HG03565 (cell line): ENCODE measurements at regions not wholly inside any gene's neighbourhood (a gene's known extent, or its start where the extent isn't known, plus 50 kb on each side); places are given as distances from the start of the nearest gene placed in this dataset.
"Not testable (repeated sequence)": the region's sequence is repeated elsewhere in the genome, so short reads cannot be mapped to it uniquely, and the experiment has no call there.

Source experiments
- ATAC-seq: cut with Tn5 transposase; IDR thresholded peaks from one replicate; pipeline ENCODE4 v1.9.1; 2021; ENCODE audit warnings: mild to moderate bottlenecking, moderate library complexity; ENCODE audit not compliant: unreplicated experiment

DNA sequence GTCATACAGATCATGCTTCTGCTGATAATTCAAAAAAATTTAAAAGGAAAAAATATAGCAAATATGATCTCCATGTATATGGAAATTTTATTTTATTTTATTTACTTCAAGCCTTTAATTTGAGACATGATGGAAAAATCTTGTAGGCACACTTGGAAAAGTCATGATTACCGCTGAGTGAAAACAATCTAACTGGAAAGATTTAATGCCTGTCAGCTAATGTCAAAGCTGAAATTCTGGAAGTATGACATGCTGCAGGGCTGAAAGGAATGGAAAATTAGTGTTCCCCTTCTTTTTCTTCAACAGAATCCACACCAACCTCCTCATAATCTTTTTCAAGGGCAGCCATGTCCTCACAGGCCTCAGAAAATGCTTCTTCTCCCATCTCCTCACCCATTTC is 58.2 kb downstream of the RPRM start:
- ATAC-seq, result no peak

DNA sequence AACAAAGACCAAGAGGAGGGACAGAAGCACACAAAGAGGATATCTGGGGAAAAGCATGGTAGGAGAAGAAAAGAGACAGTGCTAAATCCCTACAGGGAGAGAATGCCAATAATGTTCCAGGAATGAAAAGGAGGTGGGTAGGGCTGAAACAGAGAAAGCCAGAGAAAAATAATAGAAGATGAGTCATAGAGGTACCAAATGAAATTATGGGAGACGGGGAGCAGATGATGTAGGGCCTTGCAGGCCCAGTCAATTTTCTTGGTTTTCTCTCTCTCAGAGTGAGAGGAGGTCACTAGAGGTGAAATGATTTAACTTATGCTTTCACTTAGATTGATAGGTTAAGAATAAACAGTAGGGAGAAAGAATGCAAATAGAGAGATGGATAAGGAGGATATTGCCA is 61.5 kb downstream of the RPRM start:
- ATAC-seq, result no peak

DNA sequence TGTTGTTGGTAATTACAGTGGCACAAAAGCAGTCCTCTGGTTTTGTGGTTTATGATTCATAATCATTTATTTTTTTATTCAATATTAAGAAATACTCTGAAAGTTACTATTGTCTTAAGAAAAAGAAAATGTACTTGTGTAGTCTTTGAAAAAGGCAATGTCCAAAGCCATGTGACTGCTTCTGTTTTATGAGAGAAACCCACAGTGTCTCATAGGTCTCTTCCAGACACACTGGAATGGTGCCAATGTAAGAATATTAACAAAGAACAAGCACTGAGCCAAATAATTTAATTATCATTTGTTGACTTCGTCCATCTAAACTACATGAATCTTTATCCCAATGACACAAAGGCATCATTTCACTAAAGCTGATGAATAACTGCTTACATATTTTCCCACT is 62.5 kb downstream of the RPRM start:
- ATAC-seq, result no peak

DNA sequence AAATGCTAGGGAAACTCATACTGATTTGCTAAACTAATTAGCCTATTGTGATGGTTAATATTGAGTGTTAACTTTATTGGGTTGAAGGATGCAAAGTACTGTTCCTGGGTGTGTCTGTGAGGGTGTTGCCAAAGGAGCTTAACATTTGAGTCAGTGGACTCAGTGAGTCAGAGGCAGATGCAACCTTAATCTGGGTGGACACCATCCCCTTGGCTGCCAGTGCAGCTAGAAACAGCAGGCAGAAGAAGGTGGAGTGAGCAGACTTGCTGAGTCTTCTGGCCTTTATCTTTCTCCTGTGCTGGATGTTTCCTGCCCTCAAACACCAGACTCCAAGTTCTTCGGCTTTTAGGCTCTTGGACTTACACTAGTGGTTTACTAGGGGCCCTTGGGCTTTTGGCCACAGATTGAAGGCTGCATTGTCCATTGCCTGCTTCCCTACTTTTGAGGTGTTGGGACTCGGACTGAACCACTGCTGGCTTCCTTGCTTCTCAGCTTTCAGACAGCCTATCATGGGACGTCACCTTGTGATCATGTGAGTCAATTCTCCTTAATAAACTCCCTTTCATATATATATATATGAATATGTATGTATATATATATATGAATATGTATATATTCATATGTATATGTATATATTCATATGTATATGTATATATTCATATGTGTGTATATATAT is 69.7 kb downstream of the RPRM start:
- ATAC-seq, result no peak

DNA sequence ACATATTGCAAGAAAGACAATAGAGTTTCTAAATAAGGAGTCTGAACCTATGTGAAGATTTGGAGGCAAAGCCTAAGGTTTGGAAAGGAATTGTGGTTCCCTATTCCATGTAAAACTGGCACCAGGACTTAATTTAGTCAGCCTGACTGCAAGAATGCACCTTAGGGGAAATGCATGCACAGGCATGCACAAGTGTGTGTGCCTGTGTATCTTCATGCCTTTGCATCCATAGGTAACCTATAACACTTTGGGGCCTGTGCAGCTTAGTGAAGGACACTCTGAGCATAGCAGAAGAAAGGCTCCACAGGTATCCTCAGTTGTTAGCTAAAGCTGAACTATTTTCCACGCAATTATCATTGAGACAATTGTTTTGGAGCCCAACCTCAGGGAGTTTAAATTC is 73.4 kb downstream of the RPRM start:
- ATAC-seq, result no peak

DNA sequence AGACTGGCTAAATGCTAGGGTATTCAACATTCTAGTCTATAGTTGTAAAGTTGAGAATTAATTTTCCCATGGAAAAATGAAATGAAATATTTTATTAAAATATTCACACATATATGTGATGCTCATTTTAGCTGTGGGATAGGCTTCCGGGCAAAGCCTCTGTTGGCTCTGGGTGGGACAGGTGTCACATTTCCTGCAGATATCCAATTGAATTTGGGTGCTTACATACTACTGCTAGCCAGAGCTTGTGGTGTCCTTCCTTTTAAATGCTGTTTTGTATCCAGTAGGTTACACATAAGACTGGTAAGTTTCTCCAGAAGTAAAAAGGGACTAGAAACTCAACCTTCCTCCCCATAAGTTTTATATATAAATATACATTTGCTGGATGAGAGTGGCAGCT is 73.8 kb downstream of the RPRM start:
- ATAC-seq, result no peak

DNA sequence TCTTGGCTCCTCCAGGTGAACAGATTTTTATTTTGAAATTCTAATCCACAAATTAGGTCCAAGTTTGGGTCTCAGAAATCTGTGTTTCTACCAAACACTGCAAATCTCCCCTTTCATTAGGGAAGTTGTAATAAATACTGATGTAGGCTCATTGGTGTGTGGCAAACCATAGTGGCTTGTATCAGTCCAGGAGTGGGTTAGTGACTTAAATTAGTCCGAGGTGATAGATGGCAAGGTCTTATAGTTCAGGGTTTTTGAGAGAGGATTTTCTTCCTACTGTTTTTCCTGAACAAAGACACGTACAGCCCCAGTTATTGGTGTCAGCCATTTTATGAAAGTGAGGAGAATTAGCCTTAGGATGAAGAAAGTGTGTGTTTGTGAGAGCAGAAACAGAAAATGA is 74.6 kb downstream of the RPRM start:
- ATAC-seq, result no peak

DNA sequence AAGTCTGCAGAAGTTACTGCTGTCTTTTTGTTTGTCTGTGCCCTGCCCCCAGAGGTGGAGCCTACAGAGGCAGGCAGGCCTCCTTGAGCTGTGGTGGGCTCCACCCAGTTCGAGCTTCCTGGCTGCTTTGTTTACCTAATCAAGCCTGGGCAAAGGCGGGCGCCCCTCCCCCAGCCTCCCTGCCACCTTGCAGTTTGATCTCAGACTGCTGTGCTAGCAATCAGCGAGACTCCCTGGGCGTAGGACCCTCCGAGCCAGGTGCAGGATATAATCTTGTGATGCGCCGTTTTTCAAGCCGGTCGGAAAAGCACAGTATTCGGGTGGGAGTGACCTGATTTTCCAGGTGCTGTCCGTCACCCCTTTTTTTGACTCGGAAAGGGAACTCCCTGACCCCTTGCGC is 75.2 kb downstream of the RPRM start:
- ATAC-seq, result not testable (repeated sequence)

DNA sequence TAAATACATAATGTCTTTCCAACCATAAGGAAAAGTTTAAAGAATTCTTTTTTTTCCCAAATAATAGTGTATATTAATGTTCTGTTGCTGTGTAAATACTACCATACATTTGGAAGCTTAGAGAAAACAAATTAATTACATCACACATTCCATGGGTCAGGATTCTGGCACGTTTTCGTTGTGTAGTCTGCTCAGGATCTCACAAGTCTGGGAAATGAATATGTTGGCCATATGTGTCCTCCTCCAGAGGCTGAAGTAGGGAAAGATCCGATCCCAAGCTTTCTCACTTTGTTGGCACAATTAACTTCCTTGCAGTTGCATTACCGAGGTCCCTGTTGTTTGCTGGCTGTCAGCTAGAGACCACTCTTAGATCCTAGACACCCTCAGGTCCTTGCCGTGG is 83.9 kb downstream of the RPRM start:
- no peak for ATAC-seq

DNA sequence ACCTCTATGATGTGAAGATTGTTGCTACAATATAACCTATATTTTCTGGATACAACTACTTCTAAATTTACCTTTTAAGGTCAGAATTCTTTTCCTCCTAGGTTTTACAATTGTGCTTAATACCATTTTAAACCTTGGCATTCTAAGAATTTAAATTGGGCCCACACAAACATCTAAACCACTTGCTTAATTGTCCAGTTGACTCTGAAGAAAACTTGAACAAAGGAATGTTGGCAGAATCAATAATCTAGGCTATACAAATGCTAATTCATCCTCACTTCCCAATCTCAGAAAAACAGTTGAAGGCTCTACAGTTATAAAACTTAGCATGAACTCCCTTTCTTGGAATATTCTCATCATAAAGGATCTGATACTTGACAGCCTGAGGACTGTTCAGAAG is 84.3 kb downstream of the RPRM start:
- no peak for ATAC-seq

DNA sequence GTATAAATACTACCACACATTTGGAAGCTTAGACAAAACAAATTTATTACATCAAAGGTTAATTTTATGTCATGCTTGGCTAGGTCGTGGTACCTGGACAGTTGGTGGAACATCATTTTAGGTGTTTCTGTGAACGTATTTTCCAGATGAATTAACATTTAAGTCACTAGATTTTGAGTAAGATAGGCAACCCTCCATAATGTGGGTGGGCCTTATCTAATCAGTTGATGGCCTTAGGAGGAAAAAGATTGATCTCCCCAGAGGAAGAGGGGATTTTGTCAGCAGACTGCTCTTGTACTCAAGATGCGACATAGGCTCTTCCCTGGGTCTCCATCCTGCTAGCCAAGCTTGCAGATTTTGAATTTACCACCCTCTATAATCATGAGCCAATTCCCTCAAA is 85.0 kb downstream of the RPRM start:
- no peak for ATAC-seq

DNA sequence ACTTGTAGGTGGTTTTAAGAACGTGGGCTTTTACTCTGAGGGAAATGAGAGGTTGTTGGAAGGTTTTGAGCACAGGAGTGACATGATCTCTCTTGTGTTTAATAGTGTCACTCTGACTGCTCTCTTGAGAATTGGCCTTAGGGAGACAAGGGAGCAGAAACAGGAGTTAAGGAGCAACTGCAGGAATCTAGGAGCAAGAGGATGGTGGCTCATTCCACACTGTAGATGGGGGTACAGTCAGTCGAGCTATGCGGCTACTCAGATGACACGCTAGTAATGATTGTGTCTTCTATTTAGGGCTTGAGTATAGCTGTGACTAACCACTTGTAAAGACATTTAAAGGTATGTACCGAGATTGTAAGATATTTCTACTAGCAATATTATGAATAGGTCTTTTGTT is 87.4 kb downstream of the RPRM start:
- no peak for ATAC-seq

DNA sequence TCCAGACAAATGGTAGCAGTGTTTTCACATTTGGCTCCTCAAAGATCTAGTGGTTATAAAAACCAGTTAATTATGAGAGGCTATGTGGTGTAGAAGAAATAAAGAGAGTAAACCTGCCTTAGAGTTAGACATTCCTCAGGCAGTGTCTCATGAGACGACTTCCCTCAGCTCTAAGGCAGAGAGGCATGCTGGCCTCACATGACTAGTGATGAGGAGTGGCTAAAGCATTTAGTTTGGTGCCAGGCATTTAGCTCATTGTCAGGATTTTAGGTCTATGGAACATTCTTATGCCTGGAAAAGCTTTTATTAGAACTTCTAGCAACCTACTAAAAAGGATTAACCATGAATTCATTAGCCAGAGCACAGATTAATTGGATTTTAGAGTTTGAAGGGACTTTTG is 90.3 kb downstream of the RPRM start:
- no peak for ATAC-seq

DNA sequence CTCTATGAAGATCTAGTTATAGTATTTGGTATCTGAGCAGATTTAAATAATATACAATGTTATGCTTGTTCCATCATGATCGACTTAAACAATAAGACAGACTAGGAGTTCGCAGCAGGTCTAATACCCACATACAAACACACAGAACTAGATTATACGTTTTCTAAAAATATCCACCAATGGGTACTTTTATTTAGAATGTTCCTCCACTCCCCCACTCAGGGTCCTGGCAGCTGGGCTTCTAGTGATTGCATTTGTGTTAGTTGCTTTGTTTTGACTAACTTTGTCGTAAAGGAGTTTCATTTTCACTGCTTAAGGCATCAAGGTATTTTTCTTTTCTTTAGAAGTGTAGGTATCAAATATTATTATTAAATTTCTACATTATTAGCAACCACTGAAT is 91.4 kb downstream of the RPRM start:
- ATAC-seq, result no peak

DNA sequence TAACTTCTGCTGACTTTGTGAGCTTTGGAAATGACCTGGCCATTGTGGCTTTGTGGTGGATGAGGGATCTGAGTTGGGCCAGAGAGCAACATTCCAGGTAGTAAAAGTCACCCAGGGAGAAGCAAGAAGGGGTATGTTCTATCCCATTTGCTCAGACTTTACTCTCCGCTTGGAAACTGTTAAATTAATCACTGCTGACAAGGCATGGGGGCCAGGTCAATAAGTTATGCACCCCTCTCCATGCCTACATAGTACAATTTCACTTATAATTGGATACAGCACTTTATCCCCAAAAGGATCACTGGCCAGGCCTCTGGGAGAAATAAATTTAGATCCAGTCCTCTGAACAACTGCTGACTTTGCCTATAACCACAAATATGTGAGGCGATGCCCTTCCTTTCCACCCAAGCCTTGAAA is 92.1 kb downstream of the RPRM start:
- no peak for ATAC-seq

DNA sequence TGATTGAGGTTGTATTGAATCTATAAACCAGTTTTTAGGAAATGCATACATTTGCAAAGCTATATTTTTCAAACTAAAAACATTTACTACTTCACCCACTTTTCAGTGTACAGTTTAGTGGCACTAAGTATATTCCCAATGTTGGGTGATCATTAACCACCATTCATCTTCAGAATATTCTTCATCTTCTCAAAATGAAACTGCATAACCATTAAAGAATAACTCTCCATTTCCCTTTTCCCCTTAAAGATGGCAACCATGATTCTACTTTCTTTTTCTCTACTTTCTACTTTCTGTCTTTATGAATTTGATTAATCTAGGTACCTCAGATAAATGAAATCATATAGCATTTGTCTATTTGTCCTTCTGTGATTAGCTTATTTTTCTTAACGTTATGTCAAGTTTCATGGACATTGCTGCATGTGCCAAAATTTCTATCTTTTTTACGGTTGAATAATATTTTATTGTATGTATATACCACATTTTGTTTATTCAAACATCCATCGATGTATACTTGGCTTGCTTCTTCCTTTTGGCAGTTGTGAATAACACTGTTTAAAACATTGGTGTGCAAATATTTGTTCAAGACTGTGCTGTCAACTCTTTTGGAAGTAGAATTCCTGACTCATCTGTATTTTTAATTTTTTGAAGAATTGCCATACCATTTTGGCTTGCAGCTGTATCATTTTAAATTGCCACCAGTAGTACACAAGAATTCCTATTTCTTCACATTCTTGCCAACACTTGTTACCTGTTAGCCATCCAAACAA is 104.9 kb downstream of the RPRM start:
- no peak for ATAC-seq

DNA sequence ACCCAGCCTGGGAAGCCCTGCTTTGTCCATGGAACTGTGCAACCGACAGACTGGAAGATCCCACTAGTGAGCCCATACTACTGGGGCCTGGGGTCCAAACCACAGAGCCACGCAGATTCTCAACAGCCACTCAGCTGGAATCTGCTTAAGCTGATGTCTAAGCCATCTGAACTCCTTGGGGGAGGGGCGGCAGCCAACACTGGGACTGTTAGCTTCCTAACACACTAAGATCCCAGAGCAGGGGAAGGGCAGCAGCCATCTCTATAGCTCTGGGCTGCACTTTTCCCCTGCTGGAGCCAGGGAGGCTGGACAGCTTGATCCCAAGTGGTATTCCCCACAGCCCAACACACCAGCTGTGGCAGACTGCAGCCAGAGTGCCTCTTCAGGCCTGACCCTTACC is 118.3 kb downstream of the RPRM start:
- ATAC-seq, result no peak

DNA sequence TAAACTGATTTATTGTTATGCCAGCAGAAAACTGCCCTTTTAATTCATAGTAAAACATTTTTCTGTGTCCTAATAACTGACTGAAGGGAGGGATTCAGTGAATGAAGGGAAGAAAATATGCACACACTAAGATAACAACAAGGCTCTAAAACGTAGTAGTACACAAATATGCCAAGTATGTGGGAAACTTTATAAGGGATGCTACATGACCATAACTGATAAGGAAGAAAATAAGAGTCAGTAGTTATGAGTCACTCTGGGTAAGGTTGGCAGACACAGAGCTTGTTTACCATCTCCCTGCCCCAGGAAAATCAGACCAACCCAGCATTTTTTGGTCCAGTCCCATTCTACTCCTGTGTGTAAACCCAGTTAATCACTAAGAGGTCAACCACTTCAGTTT is 124.2 kb downstream of the RPRM start:
- no peak for ATAC-seq

DNA sequence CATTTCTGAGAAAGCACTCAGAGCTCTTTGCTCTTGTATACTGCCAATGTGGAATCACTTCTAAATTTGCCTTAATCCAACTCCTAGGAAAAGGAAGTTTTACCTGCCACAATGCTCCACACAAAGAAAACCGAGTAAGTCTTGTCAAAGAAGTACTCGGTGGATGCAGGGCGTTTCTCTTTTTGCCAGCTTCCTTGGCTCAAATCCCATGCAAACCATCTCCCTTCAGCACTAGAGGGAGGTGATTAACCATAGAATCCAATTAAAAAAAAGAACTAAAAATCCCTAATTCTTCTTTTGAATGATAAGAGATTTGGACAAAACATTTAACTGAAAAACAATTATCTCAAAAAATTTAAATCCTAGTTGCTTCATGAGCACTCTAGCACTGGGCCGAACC is 129.0 kb downstream of the RPRM start:
- no peak for ATAC-seq

DNA sequence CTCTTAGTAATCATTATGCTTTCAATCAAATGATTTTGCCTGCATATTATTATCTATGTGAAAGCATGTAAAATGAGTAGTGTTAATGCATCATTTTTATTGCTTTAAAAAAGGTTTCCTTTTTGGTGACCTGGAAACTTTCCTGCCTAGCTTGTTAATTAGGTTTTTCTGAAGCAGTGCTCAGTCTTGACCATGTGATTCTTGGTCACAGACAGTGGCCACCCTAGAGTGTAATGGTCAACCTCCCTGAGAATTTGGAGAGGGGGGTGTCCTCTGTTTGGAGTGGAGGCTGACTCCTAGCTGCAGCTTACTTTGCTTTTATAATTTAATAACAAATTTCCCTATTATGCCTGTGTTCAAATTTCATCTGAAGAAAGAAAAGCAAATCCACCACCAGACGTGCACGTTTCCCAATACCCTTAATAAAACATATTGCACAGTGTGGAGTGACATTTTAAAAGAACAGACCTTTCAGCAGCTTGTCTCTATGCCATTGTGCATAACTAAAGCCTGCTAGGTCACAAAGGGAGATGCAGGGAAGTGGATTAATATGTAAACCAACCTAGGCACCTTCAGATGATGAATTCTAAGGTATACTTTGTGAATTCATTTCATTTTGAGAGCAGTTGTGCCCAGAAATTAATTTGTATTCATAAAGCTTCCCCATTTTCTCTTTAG is 130.6 kb downstream of the RPRM start:
- no peak for ATAC-seq

DNA sequence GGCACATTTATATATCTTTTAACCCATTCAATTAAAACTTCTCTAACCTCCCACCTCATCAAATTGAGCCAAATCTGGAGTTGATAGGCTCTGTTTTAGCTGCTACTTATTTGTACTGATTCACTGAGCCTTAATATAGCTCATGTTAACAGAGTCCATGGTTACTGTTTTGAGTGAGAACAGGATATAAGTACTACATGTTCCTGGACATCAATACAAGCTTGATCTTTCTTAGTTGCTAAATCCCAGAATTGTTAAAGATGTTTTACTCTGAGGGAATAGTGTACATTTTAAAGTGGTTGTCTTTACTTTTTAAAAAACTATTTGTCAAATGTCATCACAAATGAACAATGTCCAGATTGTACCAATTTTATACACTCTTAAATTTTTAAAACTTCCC is 157.7 kb downstream of the RPRM start:
- ATAC-seq, result no peak

DNA sequence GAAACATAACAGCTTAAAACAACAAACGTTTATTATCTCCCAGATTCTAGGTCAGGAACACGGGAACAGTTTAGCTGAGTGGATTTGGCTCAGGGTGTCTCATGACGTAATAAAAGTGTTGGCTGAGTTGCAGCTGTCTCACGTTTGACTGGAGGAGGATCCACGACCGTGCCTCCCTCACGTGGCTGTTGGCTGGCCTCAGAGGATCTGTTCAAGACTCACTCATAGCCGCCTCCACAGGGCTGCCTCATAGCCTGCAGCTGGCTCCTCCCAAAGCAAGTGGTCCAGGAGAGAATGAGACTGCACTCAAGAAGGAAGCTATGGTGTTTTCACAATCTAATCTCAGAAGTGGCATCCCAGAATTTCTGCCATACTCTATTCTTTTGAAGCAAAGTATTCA is 167.1 kb downstream of the RPRM start:
- ATAC-seq, result no peak
